GM19467 (cell line): ENCODE measurements at regions not wholly inside any gene's neighbourhood (a gene's known extent, or its start where the extent isn't known, plus 50 kb on each side); places are given as distances from the start of the nearest gene placed in this dataset.
"Not testable (repeated sequence)": the region's sequence is repeated elsewhere in the genome, so short reads cannot be mapped to it uniquely, and the experiment has no call there.

Source experiments
- ATAC-seq: cut with Tn5 transposase; IDR thresholded peaks from one replicate; pipeline ENCODE4 v1.9.1; 2021; ENCODE audit warnings: mild to moderate bottlenecking, moderate library complexity; ENCODE audit not compliant: unreplicated experiment

- ATAC-seq = no peak
These were observed 126.9 kb upstream of the PDE4D start for GRCh38 chr5:60020457-60020856.

- ATAC-seq = not testable (repeated sequence)
These were observed 125.4 kb upstream of the PDE4D start for GRCh38 chr5:60018960-60019359.

GRCh38 chr5:60018091-60018490 lies 124.6 kb upstream of the PDE4D start:
- ATAC-seq = no peak

DNA sequence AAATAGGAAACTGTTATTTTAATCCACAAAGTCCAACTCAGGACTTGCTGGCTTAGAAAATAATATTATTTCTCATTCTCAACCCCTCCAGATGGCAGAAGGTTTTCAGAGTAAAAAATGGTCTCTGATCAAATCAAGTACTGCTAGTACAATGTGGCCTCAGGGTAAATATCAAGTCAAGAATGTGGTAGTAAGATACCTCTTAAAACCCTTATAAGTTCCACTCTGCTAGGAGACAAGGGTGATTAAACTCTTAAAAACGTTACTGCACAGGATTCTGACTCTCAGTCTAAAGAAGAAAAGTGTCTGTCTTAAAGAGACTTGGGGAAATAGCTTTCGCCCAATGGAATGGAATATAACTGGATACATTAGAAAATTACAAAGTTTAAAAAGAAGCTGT lies 120.8 kb upstream of the PDE4D start:
- no peak for ATAC-seq

- ATAC-seq = no peak
These were observed 117.3 kb upstream of the PDE4D start for GRCh38 chr5:60010853-60011252.

DNA sequence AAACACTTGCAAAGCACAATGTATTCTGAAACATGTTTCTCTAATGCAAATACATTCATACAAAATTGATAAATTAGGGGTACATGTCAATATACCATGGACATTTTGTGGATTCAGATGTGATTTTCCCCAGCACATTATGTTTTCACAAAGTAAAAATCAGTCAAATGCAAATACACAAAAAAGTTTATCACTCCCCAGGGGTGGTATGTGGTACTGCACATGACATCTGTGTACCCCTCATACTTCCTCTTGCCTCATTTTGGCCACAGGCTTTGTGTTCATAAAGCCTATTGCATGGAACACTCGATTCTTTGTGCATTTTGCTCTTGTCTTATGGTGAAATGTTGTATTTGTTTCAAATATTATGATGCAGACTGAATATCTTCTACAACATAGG lies 116.8 kb upstream of the PDE4D start:
- no peak for ATAC-seq

DNA sequence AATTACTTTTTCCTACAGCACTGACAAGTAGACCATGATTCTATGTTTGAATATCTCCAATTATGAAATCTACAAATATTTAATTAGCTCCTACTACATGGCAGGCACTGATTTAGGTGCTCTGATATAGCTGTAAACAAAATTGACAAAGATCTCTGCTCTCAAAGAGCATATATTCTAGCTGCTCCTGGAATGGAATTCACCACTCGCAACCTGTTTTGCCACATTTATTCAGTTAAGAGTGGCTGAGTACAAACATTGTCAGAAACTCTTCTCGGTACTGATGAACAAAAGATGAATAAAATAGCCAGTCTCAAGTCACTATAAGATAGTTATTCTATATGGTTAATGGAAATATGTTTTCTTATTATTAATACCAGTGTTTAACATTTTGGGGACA lies 114.2 kb upstream of the PDE4D start:
- ATAC-seq = no peak

- no peak for ATAC-seq
These were observed 105.5 kb upstream of the PDE4D start for GRCh38 chr5:59999056-59999455.

- ATAC-seq = no peak
These were observed 98.7 kb upstream of the PDE4D start for GRCh38 chr5:59992206-59992605.

- no peak for ATAC-seq
These were observed 94.9 kb upstream of the PDE4D start for GRCh38 chr5:59988396-59988795.

- no peak for ATAC-seq
These were observed 82.8 kb upstream of the PDE4D start for GRCh38 chr5:59976342-59976741.

GRCh38 chr5:59972043-59972442 lies 78.5 kb upstream of the PDE4D start:
- ATAC-seq = no peak

DNA sequence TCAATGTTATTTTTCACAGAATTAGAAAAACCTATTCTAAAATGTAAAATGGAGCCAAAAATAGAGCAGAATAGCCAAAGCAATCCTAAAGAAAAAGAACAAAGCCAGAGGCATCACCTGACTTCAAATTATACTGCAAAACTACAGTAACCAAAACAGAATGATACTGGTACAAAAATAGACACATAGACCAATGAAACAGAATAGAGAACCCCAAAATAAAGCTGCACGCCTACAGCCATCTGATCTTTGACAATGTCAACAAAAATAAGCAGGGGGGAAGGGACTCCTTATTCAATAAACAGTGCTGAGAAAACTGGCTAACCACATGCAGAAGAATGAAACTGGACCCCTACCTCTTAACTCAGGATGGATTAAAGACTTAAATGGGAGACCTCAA lies 65.8 kb upstream of the PDE4D start:
- ATAC-seq = no peak

DNA sequence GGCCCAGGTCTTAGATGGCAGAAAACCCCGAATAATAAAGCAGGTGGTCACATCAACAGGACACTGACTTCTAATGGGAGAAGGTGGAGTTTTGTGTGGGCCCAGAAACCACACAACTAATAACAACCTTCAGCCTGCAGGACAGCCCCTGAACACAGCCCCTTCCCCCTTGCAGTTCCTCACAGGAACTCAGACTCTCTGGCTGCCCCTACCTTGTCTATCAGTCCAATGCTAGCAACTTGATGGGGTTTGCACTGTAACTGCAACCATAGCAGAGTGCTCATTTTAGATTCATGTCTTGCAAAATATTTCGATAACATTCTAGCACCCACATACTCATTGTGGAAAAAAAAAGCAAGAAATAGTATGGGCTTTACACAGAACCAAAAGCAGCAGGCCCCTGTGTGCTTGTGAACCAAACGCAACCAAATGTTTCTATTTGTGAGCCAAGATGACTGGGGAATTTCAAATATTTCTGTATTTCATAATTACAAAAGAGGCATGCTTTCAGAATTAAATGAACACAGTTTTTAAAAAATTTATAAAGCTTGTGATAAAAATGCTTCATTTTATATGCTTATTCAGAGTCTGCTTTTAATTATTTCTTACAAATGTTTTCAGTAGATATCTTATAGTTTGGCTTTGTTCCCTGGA lies 62.7 kb upstream of the PDE4D start:
- ATAC-seq = no peak

DNA sequence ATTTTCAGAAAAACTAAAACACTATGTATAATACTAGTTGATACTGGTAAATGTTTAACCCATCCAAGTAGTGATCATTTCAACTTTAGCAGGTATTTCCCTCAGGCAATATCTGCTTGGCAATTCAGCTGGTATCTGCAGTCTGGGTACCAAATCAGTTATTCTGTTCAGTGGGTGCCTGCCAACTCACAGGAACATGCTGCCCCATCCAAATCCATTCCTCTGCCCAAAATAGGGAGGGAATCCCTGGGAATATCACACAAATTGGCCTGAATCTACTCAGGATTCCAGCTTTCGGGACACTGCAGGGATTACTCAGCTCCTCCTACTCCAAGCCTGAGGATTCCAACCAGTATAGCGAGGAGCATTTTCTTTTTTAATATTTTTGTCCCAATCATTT lies 61.7 kb upstream of the PDE4D start:
- no peak for ATAC-seq

- no peak for ATAC-seq
These were observed 50.1 kb upstream of the PDE4D start for GRCh38 chr5:59943452-59944113.
